Dendritic cell treated with granulocyte-macrophage colony-stimulating factor and Interleukin-4, amounts not matched to agents 40 ng/mL and 50 ng/mL, for 4 days (primary cell): ENCODE measurements at regions not wholly inside any gene's neighbourhood (a gene's known extent, or its start where the extent isn't known, plus 50 kb on each side); places are given as distances from the start of the nearest gene placed in this dataset.

Experiments
- H3K27ac Mint-ChIP-seq: one replicate; pipeline ENCODE4 v1.8.0; 2022; ENCODE audit warnings: mild to moderate bottlenecking, mixed read lengths
- H3K27me3 Mint-ChIP-seq: one replicate; pipeline ENCODE4 v1.8.0; 2022; ENCODE audit warnings: mild to moderate bottlenecking, mixed read lengths
- H3K36me3 Mint-ChIP-seq: one replicate; pipeline ENCODE4 v1.8.0; 2022; ENCODE audit warnings: low read depth, mixed read lengths
- H3K4me1 Mint-ChIP-seq: one replicate; pipeline ENCODE4 v1.8.0; 2022; ENCODE audit warnings: low read depth, mixed read lengths
- H3K4me3 Mint-ChIP-seq: one replicate; pipeline ENCODE4 v1.8.0; 2022; ENCODE audit warnings: mild to moderate bottlenecking, moderate library complexity, mixed read lengths
- H3K9me3 Mint-ChIP-seq: one replicate; pipeline ENCODE4 v1.8.0; 2022; ENCODE audit warnings: mixed read lengths
- intact Hi-C: fragments of 100-400 bp; cut with micrococcal nuclease; formaldehyde crosslinking; loops from one replicate; pipeline ENCODE4 v1.15.0; 2022

DNA sequence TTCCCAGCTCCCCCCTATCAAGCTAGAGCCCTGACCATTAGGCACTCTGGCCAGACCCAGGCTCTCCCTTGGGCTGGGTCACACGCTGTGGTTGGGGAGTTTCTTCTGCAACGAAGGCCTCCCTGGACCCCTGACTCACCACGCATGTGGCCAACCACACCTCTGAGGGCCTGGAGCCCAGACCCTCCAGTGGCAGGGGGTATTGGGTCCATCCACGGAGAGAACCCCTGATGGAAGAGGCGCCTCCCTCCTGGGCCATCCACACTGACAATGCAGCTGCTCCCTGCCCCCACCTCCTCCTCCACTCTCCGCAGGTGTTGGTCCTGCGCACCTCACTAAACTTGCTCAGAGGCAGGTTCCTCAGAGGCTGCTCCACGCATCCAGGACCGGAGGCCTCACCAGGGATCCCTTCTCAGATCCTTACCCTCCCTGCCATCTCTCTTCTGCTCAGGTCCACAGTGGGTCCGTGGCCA, 125.4 kb downstream of the RNASET2 start:
- peaks cover 20% of the 10 kb centered on the region for H3K9me3 Mint-ChIP-seq
- peaks cover 31% of the 10 kb centered on the region for H3K4me1 Mint-ChIP-seq
- peak overlapping the region; percentile 43 for H3K4me3 Mint-ChIP-seq
- peaks cover 1% of the 10 kb centered on the region for H3K27me3 Mint-ChIP-seq
- H3K27ac Mint-ChIP-seq: peak overlapping the region; percentile 90
- H3K36me3 Mint-ChIP-seq: no peaks in the 10 kb centered on the region
- intact Hi-C loops: no loop called here

GRCh38 chr6:166830185-166830890, 126.0 kb downstream of the RNASET2 start:
- Mint-ChIP-seq H3K36me3 (no peaks in the 10 kb centered on the region), H3K27me3 (peaks cover 1% of the 10 kb centered on the region), H3K27ac (peak overlapping the region; percentile 90), H3K4me3 (peak overlapping the region; percentile 43), H3K9me3 (peaks cover 16% of the 10 kb centered on the region), H3K4me1 (peaks cover 31% of the 10 kb centered on the region)
- intact Hi-C loops: no loop called here

GRCh38 chr6:166826264-166826663, 130.1 kb downstream of the RNASET2 start:
- Mint-ChIP-seq H3K27ac (no peak overlapping the region), H3K9me3 (no peaks in the 10 kb centered on the region), H3K4me1 (peaks cover 37% of the 10 kb centered on the region), H3K27me3 (peaks cover 6% of the 10 kb centered on the region), H3K36me3 (no peaks in the 10 kb centered on the region), H3K4me3 (no peak overlapping the region)
- intact Hi-C loops: no loop called here

DNA sequence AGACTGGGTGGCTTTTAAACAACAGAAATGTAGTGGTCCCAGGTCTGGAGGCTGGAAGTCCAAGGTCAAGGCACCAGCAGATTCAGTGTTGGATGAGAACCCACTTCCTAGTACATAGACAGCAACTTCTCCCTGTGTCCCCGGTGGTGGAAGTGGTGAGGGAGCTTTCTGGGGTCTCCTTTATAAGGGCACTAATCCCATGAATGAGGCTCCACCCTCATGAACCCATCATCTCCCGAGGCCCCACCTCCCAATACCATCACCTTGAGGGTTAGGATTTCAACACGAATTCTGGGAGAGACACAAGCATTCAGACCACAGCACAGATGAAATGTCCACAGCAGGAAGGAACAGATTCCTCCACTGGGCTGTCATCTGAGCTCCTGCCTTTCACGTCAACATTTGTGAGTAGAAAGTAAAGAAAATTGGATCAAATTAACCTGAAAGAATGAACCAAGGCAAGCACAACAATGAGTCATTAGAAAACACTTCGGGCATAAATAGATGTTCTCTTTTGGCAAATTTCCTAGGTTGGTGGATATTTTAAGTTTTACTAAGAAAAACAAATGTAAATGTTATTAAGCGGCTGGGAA, 130.7 kb downstream of the RNASET2 start:
- Mint-ChIP-seq H3K27ac (no peak overlapping the region), H3K27me3 (peaks cover 6% of the 10 kb centered on the region), H3K4me3 (no peak overlapping the region), H3K4me1 (peaks cover 30% of the 10 kb centered on the region), H3K36me3 (no peaks in the 10 kb centered on the region), H3K9me3 (no peaks in the 10 kb centered on the region)
- intact Hi-C loops: no loop called here

GRCh38 chr6:166824880-166825250, 131.5 kb downstream of the RNASET2 start:
- Mint-ChIP-seq H3K9me3 (no peaks in the 10 kb centered on the region), H3K4me3 (no peak overlapping the region), H3K27me3 (peaks cover 10% of the 10 kb centered on the region), H3K27ac (no peak overlapping the region), H3K36me3 (no peaks in the 10 kb centered on the region), H3K4me1 (peaks cover 23% of the 10 kb centered on the region)
- intact Hi-C loops: no loop called here

- intact Hi-C loops: no loop called here
- Mint-ChIP-seq H3K27ac (no peak overlapping the region), H3K4me1 (peaks cover 22% of the 10 kb centered on the region), H3K4me3 (no peak overlapping the region), H3K36me3 (no peaks in the 10 kb centered on the region), H3K27me3 (peaks cover 10% of the 10 kb centered on the region), H3K9me3 (no peaks in the 10 kb centered on the region)
These were observed 132.0 kb downstream of the RNASET2 start for GRCh38 chr6:166824146-166824879.

GRCh38 chr6:166822609-166823008, 133.7 kb downstream of the RNASET2 start:
- Mint-ChIP-seq H3K27me3 (peaks cover 15% of the 10 kb centered on the region), H3K4me3 (no peak overlapping the region), H3K27ac (no peak overlapping the region), H3K9me3 (no peaks in the 10 kb centered on the region), H3K4me1 (peaks cover 17% of the 10 kb centered on the region), H3K36me3 (no peaks in the 10 kb centered on the region)
- intact Hi-C loops: no loop called here

GRCh38 chr6:166820483-166820882, 135.9 kb downstream of the RNASET2 start:
- H3K4me3 Mint-ChIP-seq: no peak overlapping the region
- H3K27me3 Mint-ChIP-seq: peaks cover 18% of the 10 kb centered on the region
- intact Hi-C loops: no loop called here
- H3K36me3 Mint-ChIP-seq: no peaks in the 10 kb centered on the region
- H3K27ac Mint-ChIP-seq: no peak overlapping the region
- no peaks in the 10 kb centered on the region for H3K9me3 Mint-ChIP-seq
- peaks cover 17% of the 10 kb centered on the region for H3K4me1 Mint-ChIP-seq

- H3K4me1 Mint-ChIP-seq: peaks cover 17% of the 10 kb centered on the region
- peaks cover 18% of the 10 kb centered on the region for H3K27me3 Mint-ChIP-seq
- H3K27ac Mint-ChIP-seq: no peak overlapping the region
- H3K36me3 Mint-ChIP-seq: no peaks in the 10 kb centered on the region
- H3K4me3 Mint-ChIP-seq: no peak overlapping the region
- H3K9me3 Mint-ChIP-seq: no peaks in the 10 kb centered on the region
- intact Hi-C loops: no loop called here
These were observed 136.3 kb downstream of the RNASET2 start for GRCh38 chr6:166820070-166820469.

GRCh38 chr6:166815629-166816028, 140.7 kb downstream of the RNASET2 start:
- Mint-ChIP-seq H3K27me3 (peaks cover 12% of the 10 kb centered on the region), H3K4me1 (no peaks in the 10 kb centered on the region), H3K36me3 (no peaks in the 10 kb centered on the region), H3K9me3 (no peaks in the 10 kb centered on the region), H3K4me3 (no peak overlapping the region), H3K27ac (no peak overlapping the region)
- intact Hi-C loops: no loop called here

DNA sequence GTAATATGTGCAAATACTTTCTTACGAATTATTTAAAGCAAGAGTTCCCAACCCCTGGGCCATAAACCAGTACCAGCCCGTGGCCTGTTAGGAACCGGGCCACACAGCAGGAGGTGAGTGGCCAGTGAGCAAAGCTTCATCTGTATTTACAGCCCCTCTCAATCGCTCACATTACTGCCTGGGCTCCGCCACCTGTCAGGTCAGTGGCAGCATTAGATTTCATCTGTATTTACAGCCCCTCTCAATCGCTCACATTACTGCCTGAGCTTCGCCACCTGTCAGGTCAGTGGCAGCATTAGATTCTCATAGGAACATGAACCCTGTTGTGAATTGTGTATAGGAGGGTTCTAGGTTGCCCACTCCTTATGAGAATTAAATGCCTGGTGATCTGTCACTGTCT, 142.0 kb downstream of the RNASET2 start:
- intact Hi-C loops: no loop called here
- H3K4me3 Mint-ChIP-seq: no peak overlapping the region
- H3K36me3 Mint-ChIP-seq: no peaks in the 10 kb centered on the region
- H3K9me3 Mint-ChIP-seq: no peaks in the 10 kb centered on the region
- peaks cover 8% of the 10 kb centered on the region for H3K27me3 Mint-ChIP-seq
- H3K27ac Mint-ChIP-seq: no peak overlapping the region
- H3K4me1 Mint-ChIP-seq: no peaks in the 10 kb centered on the region

- Mint-ChIP-seq H3K36me3 (no peaks in the 10 kb centered on the region), H3K27ac (no peak overlapping the region), H3K4me3 (no peak overlapping the region), H3K27me3 (peaks cover 8% of the 10 kb centered on the region), H3K9me3 (no peaks in the 10 kb centered on the region), H3K4me1 (no peaks in the 10 kb centered on the region)
- intact Hi-C loops: no loop called here
These were observed 142.9 kb downstream of the RNASET2 start for GRCh38 chr6:166813461-166813860.

- Mint-ChIP-seq H3K4me1 (no peaks in the 10 kb centered on the region), H3K27ac (no peak overlapping the region), H3K9me3 (peaks cover 23% of the 10 kb centered on the region), H3K27me3 (peaks cover 6% of the 10 kb centered on the region), H3K36me3 (peaks cover 3% of the 10 kb centered on the region), H3K4me3 (no peak overlapping the region)
- intact Hi-C loops: no loop called here
These were observed 145.5 kb downstream of the RNASET2 start for GRCh38 chr6:166810864-166811263.

DNA sequence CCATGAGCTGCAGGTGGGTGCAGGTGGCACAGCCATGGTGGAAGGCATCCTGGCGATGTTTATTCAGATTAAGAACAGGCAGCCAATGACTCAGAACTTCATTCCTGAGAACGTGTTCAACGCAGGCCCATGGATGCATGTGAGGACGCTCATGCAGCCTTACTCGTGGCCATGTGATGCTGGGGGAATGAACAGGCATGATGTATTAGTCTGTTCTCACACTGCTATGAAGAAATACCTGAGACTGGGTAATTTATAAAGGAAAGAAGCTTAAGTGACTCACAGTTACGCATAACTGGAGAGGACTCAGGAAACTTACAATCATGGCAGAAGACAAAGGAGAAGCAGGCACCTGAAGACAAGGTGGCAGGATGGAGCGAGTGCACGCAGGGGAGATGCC, 146.6 kb downstream of the RNASET2 start:
- Mint-ChIP-seq H3K4me1 (no peaks in the 10 kb centered on the region), H3K4me3 (no peak overlapping the region), H3K27ac (no peak overlapping the region), H3K36me3 (peaks cover 6% of the 10 kb centered on the region), H3K9me3 (peaks cover 33% of the 10 kb centered on the region), H3K27me3 (peaks cover 8% of the 10 kb centered on the region)
- intact Hi-C loops: no loop called here
